ENCODE measurements at regions not wholly inside any gene's neighbourhood (a gene's known extent, or its start where the extent isn't known, plus 50 kb on each side); places are given as distances from the start of the nearest gene placed in this dataset.

DNA sequence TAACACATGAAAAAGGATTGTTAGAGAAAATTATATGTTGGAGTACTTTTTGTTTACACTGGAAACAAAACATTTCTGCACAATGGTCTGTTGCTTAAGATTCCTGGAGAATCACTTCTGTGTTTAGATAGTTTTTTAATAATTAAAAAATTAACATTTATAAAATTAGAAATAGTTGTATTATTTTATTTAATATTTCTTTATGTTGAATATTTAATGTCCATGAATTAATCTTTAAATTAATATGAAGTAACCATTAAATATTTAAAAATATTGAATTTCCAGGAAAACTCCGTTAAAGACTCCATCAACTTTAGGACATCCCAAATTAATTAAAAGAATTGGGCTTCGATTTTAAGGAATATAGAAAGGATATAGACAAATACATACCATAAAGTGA is 797.1 kb upstream of the GALNTL6 start:
- 44% methylated on average over 2 of the region's 2 CpGs; no CpG with 5 or more reads in 1 of the 2 experiments for WGBS, 2 experiments (ENCODE audit: extremely low coverage in 1 of 2, insufficient coverage in 1 of 2, insufficient read length in 1 of 2, insufficient replicate concordance in 2 of 2, low coverage in 1 of 2, low lambda C conversion rate in 2 of 2, missing lambda C conversion rate in 1 of 2)
- H3K4me1 ChIP-seq (replicated peaks in 1 of 4; ENCODE audit: control insufficient read depth in 3 of 4, insufficient read depth in 4 of 4, low read length in 3 of 4), result no peaks in the 10 kb centered on the region; a peak in 1 of 7 replicates
- no peak overlapping the region for H2AFZ ChIP-seq (ENCODE audit: low read length)
- H3K14ac ChIP-seq (ENCODE audit: insufficient read length), result no peak overlapping the region
- H3K9me3 ChIP-seq (ENCODE audit: insufficient read depth in 2 of 2, low read depth in 1 of 2, low read length in 1 of 2), result peaks cover 9 to 14% of the 10 kb centered on the region in 2 experiments
- H3K4me2 ChIP-seq (ENCODE audit: insufficient read depth in 1 of 2, low read depth in 2 of 2, low read length in 2 of 2), result no peak overlapping the region
- POLR2A ChIA-PET (ENCODE audit: partially characterized antibody), result no interaction called here
- TF ChIP-seq TEAD4 (IDR thresholded peaks at IDR 0.05; ENCODE audit: low read depth, low read length) (no peak), POLR2AphosphoS5 (IDR thresholded peaks at IDR 0.05; ENCODE audit: low read depth, low read length) (no peak), SRF (IDR thresholded peaks at IDR 0.05; ENCODE audit: low read depth, low read length) (no peak), ZNF274 (IDR thresholded peaks at IDR 0.05; ENCODE audit: borderline replicate concordance, extremely low read depth, low read length) (no peak), POU5F1 (IDR thresholded peaks at IDR 0.05; ENCODE audit: low read depth, low read length) (no peak), EZH2 (IDR thresholded peaks at IDR 0.05; ENCODE audit: low read depth, low read length, severe bottlenecking) (no peak), CREB1 (IDR thresholded peaks at IDR 0.05) (no peak), BRCA1 (IDR thresholded peaks at IDR 0.05; ENCODE audit: low read depth, low read length) (no peak), FOSL1 (IDR thresholded peaks at IDR 0.05; ENCODE audit: insufficient read depth, low read depth, low read length) (no peak), BACH1 (IDR thresholded peaks at IDR 0.05; ENCODE audit: low read length) (no peak), MAFK (IDR thresholded peaks at IDR 0.05; ENCODE audit: low read depth, low read length) (no peak), KDM5A (IDR thresholded peaks at IDR 0.05; ENCODE audit: low read length) (no peak)
- TF ChIP-seq, protein P1, sequence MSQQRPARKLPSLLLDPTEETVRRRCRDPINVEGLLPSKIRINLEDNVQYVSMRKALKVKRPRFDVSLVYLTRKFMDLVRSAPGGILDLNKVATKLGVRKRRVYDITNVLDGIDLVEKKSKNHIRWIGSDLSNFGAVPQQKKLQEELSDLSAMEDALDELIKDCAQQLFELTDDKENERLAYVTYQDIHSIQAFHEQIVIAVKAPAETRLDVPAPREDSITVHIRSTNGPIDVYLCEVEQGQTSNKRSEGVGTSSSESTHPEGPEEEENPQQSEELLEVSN (IDR thresholded peaks at IDR 0.05), result no peak
- no peaks in the 10 kb centered on the region for H3K27me3 ChIP-seq (replicated peaks in 1 of 4; ENCODE audit: control insufficient read depth in 3 of 4, extremely low read depth in 1 of 4, insufficient read depth in 3 of 4, low read length in 3 of 4)
- H2BK20ac ChIP-seq (ENCODE audit: low read length), result no peak overlapping the region
- no peak overlapping the region for H3K9ac ChIP-seq (replicated peaks in 1 of 4; ENCODE audit: extremely low read depth in 1 of 4, low read depth in 3 of 4, low read length in 3 of 4)
- H3K4me3 ChIP-seq (ENCODE audit: extremely low read depth in 1 of 4, insufficient read depth in 2 of 4, low read depth in 3 of 4, low read length in 4 of 4), result no peak overlapping the region
- no peak overlapping the region for H3K4ac ChIP-seq (replicated peaks; ENCODE audit: insufficient read length, low read depth, low read length)
- H2BK5ac ChIP-seq (ENCODE audit: low read depth, low read length), result no peak overlapping the region
- DNase-seq (ENCODE audit: low read depth in 1 of 2, low spot score in 2 of 2) (no peak), FAIRE-seq (no peak)
- H2AK5ac ChIP-seq (ENCODE audit: low read depth, low read length), result no peak overlapping the region
- no peak overlapping the region for H3K23ac ChIP-seq (ENCODE audit: insufficient read length)
- CTCF ChIA-PET (ENCODE audit: partially characterized antibody), result no interaction called here
- peaks cover 0 to 8% (median 2%) of the 10 kb centered on the region in 4 experiments; a peak in 3 of 8 replicates for H3K36me3 ChIP-seq (ENCODE audit: control insufficient read depth in 2 of 4, insufficient read depth in 4 of 4, low read length in 3 of 4)
- no peak overlapping the region for H4K91ac ChIP-seq (replicated peaks; ENCODE audit: insufficient read length, low read length)
- no peak overlapping the region for H2BK12ac ChIP-seq (ENCODE audit: low read depth, low read length)
- H2BK15ac ChIP-seq (ENCODE audit: low read length), result no peak overlapping the region
- no peak overlapping the region for H2BK120ac ChIP-seq (replicated peaks; ENCODE audit: low read depth, low read length)
- no peaks in the 10 kb centered on the region for H4K20me1 ChIP-seq (replicated peaks in 1 of 2; ENCODE audit: control insufficient read depth in 1 of 2, insufficient read depth in 2 of 2, low read length in 2 of 2)
- no peaks in the 10 kb centered on the region for H3K79me2 ChIP-seq (ENCODE audit: control insufficient read depth in 1 of 2, insufficient read depth in 2 of 2, low read length in 2 of 2)
- no peaks in the 10 kb centered on the region for H3K23me2 ChIP-seq (ENCODE audit: low read depth, low read length)
- H3K56ac ChIP-seq (replicated peaks; ENCODE audit: insufficient read length, low read depth, low read length), result no peak overlapping the region
- no peak overlapping the region for H4K5ac ChIP-seq (ENCODE audit: insufficient read length, low read depth, low read length)
- H3K27ac ChIP-seq (ENCODE audit: low read depth, low read length), result no peak overlapping the region
- H3K79me1 ChIP-seq (ENCODE audit: low read depth, low read length), result no peaks in the 10 kb centered on the region
- no peak overlapping the region for H3K18ac ChIP-seq (ENCODE audit: extremely low read depth, low read length)
- no peak overlapping the region for H4K8ac ChIP-seq (ENCODE audit: extremely low read depth, insufficient read depth, low read length)
